T-helper 17 cell (primary cell): ENCODE measurements at regions not wholly inside any gene's neighbourhood (a gene's known extent, or its start where the extent isn't known, plus 50 kb on each side); places are given as distances from the start of the nearest gene placed in this dataset.

Experiments used
- ATAC-seq: fragments of 150-1000 bp; cut with Tn5 transposase; 2 replicates; pipeline ENCODE4 v1.10.0; 2021; ENCODE audit warnings: mild to moderate bottlenecking, moderate library complexity
- DNase-seq, 3 donors: peaks; one replicate each; pipeline versions ENCODE4 v3.0.0 to v3.0.0-alpha.2; 2020 to 2021
- H3K9me3 ChIP-seq: one replicate; pipeline ENCODE4 v1.7.0; 2013; ENCODE audit warnings: low read length, mild to moderate bottlenecking; ENCODE audit not compliant: control insufficient read depth, poor library complexity, severe bottlenecking
- H3K27ac Mint-ChIP-seq: one replicate; pipeline ENCODE4 v1.8.0; 2022; ENCODE audit warnings: mild to moderate bottlenecking, moderate library complexity, mixed read lengths
- H3K27me3 Mint-ChIP-seq: one replicate; pipeline ENCODE4 v1.8.0; 2022; ENCODE audit warnings: mixed read lengths
- H3K36me3 Mint-ChIP-seq: one replicate; pipeline ENCODE4 v1.8.0; 2022; ENCODE audit warnings: low read depth, mixed read lengths
- H3K4me1 Mint-ChIP-seq: one replicate; pipeline ENCODE4 v1.8.0; 2022; ENCODE audit warnings: mild to moderate bottlenecking, mixed read lengths
- H3K4me3 Mint-ChIP-seq: one replicate; pipeline ENCODE4 v1.8.0; 2022; ENCODE audit warnings: mild to moderate bottlenecking, moderate library complexity, mixed read lengths

DNA sequence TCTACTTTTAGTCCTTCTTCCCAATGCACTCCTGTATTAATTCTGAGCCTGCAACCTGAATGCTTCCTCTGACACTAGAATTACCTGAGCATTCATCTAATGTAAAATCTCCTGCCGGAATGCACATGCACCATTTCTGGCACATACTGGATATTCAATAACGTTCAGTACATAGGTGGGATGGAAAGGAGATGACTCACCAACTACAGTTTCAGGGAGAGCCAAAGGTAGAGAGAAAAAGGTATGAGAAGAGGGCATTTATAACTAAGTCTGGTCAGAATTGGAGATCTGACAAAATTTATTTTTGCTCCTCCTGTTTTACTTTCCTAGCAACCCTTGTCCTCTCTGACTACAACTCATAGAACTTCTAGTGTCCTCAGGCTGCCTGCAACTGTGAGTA lies 1954.1 kb upstream of the CELF4 start:
- Mint-ChIP-seq H3K4me1 (no peaks in the 10 kb centered on the region), H3K27me3 (no peaks in the 10 kb centered on the region), H3K4me3 (no peak overlapping the region), H3K27ac (no peak overlapping the region), H3K36me3 (no peaks in the 10 kb centered on the region)
- H3K9me3 ChIP-seq = no peaks in the 10 kb centered on the region
- no peak for DNase-seq
- no peak for ATAC-seq

DNA sequence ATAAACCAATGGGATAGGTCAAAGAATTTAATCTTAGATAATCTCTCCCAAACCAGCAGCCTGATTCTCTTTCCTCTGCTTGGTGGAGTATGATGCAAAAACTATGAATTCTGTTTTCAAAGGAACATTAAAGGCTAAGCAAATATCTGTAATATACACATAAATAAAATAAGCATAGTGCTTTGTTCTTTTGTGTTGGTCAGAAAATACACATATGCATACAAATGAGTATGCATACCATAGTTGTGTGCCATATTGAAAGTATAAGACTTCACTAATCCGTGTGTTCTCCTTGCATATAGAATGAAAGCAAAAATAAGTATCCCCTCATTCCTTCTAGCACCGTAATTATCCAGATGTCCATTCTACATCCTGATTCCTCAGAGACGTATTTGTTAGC lies 1949.7 kb upstream of the CELF4 start:
- H3K4me3 Mint-ChIP-seq = no peak overlapping the region
- H3K9me3 ChIP-seq = no peaks in the 10 kb centered on the region
- no peaks in the 10 kb centered on the region for H3K36me3 Mint-ChIP-seq
- H3K27me3 Mint-ChIP-seq = no peaks in the 10 kb centered on the region
- no peak for ATAC-seq
- no peak overlapping the region for H3K27ac Mint-ChIP-seq
- H3K4me1 Mint-ChIP-seq = no peaks in the 10 kb centered on the region
- DNase-seq = no peak

DNA sequence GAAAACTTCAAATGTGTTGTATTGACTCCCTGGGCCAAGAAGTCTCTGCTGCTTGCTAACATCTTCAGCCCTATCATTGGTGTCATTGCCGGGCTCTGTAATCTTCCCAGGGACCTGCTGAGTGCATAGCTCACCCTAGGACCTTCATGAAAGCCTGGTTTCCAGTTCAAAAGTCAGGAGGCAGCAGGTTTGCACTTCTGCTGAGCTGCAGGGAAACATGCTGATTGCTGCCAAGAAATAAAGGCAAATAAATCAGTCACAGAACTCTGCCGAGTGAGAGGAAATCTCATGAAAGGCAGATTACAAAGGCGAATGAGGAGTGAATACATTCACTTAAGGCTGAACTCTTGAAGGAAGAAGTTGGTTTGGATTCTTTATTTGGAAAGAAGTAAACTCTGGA lies 1947.6 kb upstream of the CELF4 start:
- no peak for DNase-seq
- H3K4me1 Mint-ChIP-seq = no peaks in the 10 kb centered on the region
- no peaks in the 10 kb centered on the region for H3K36me3 Mint-ChIP-seq

DNA sequence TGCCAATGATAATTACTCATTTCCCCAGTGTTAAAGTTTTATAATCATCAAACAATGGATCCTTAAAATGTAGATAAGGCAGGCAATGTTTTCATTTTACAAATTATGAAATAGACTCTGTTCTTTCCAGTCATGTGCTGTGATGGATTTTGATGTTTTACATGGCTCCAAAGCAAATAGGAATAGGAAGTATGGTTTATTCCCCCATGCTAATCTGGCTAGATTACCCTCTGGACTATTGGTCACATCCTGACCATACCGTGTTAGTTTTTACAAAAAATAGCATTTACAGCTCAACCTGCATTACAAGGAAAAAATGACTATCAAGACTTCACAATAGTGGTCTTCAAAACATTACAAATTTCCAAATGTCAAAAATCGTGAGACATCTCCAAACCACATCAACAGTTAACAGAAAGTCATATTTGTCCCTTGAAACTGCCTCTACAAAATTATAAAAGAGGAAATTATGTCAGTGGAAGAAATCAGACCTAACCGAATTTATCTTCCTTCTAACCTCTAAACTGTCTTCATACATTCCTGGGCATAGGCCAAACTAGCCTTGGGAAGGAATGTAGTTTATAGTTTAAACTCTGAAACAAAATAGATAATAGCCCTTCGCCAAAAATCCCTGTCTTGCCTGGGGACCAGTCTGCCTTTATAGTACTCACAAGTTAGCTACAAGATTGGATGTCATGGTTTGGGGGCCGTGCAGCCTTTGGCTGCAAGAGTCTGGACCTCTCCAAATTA lies 1941.2 kb upstream of the CELF4 start:
- Mint-ChIP-seq H3K27me3 (no peaks in the 10 kb centered on the region), H3K4me3 (no peak overlapping the region), H3K27ac (no peak overlapping the region), H3K36me3 (no peaks in the 10 kb centered on the region), H3K4me1 (no peaks in the 10 kb centered on the region)
- no peaks in the 10 kb centered on the region for H3K9me3 ChIP-seq
- no peak for ATAC-seq
- no peak for DNase-seq

More for the DNA sequence above, 1947.6 kb upstream of the CELF4 start:
- ATAC-seq = no peak
- Mint-ChIP-seq H3K27me3 (no peaks in the 10 kb centered on the region), H3K4me3 (no peak overlapping the region), H3K27ac (no peak overlapping the region)
- H3K9me3 ChIP-seq = no peaks in the 10 kb centered on the region

DNA sequence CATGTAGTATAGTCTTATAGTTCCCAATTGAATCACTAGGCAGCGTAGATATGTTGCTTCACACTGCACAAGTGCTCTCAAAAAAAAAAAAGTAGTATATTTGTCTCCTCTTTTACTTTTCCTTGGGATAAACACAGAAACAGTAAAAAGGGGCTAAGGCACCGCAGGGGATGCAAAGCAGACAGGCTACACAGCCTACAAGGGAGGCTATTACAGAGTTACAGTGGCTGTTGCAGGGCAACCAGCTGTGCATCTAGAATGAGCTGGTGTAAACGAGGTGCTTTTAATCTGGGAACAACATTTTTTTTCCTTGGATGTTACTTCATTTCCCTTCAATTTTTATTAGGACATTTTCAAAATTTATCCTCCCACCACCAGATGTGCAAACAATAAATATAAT lies 1934.7 kb upstream of the CELF4 start:
- Mint-ChIP-seq H3K4me3 (no peak overlapping the region), H3K27ac (no peak overlapping the region), H3K4me1 (no peaks in the 10 kb centered on the region), H3K36me3 (no peaks in the 10 kb centered on the region), H3K27me3 (no peaks in the 10 kb centered on the region)
- ATAC-seq (no peak), DNase-seq (no peak)
- H3K9me3 ChIP-seq = no peaks in the 10 kb centered on the region

DNA sequence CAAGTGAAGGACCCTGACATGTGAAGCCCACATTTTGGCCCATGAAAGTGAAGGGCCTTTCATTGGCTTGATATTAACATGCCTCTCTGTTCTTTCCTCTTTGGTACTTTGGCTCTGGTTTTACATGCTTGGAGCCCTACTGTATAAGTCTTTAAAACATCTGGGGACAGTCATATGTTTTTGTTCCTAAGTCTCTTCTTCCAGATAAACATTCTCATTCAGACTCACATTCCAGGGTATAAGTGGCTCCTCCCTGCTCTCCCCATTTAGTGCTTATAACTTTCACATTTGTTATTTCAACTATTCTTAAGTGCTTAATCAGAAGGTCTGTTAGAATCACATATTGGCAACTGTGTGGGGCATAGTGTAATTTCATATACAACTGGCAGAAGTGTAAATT lies 1932.2 kb upstream of the CELF4 start:
- Mint-ChIP-seq H3K36me3 (no peaks in the 10 kb centered on the region), H3K4me3 (no peak overlapping the region), H3K27me3 (no peaks in the 10 kb centered on the region), H3K27ac (no peak overlapping the region), H3K4me1 (no peaks in the 10 kb centered on the region)
- H3K9me3 ChIP-seq = no peaks in the 10 kb centered on the region
- DNase-seq = no peak
- ATAC-seq = no peak

DNA sequence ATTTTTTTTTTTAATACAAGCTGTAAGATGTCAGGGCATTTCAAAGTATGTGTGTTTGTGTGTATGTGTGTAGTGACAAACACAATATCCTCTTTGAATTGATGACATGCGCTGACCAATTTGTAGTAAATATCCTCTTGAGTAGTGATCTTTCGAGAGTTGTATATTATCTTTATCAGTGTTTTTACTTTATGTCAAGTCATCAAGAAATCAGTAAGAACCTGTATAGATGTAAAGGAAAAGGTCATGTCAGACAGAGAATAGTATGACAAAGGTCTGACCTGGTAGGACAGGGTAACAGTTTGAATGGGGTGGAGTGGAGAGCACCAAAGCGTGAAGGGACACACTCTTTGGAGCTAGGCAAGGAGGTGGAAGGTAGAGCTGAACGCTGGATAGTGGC lies 1931.4 kb upstream of the CELF4 start:
- ATAC-seq (no peak), DNase-seq (no peak)
- Mint-ChIP-seq H3K36me3 (no peaks in the 10 kb centered on the region), H3K27me3 (no peaks in the 10 kb centered on the region), H3K4me3 (no peak overlapping the region), H3K4me1 (no peaks in the 10 kb centered on the region), H3K27ac (no peak overlapping the region)
- H3K9me3 ChIP-seq = no peaks in the 10 kb centered on the region

DNA sequence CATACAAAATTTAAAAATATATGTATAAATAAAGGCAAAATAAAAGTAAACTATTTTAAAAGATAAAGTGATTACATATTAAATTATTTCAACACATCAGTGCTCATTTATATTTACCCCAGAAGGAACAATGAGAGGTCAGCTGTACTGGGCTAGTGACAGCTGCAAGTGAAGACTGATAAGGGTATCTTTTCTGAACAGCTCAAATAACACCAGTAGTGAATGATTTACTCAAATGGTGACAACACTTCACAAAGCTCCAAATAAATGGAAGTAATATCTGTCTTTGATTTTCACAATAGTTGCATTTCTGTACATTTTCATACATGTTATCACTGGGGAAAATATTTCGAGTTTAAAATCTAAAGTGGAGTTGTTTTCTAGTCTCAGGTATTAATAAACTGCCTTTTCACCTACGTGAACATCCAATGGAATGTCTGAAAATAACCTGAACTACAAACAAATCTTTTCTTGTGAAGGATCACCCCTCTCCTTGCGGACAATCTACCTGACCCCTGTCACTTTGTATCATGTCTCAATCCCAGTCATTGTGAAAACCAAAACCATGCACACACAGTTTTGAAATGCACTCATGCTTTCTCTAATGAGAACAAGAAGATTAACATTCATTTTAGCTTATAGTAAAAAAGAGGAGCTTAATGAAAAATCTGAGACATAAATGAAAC lies 1928.8 kb upstream of the CELF4 start:
- no peak for DNase-seq
- Mint-ChIP-seq H3K4me1 (no peaks in the 10 kb centered on the region), H3K27me3 (no peaks in the 10 kb centered on the region), H3K4me3 (no peak overlapping the region), H3K27ac (no peak overlapping the region), H3K36me3 (no peaks in the 10 kb centered on the region)
- no peak for ATAC-seq
- H3K9me3 ChIP-seq = no peaks in the 10 kb centered on the region

DNA sequence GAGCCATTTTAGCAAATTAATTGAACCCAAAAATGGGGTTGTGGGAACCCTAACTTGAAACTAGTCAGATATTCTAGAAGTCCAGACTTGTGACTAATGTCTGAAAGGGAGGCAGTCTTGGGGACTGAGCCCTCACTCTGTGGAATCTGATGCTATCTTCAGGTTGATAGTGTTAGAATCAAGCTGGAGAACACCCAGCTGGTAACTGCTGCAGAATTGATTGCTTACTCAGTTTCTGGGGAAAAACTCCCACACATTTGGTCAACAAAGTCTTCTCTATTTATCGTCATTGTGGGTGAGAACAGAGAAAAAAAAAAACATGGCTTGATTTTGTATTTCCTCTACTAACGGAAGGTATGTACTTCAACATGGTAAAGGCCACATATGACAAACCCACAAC lies 1925.8 kb upstream of the CELF4 start:
- no peaks in the 10 kb centered on the region for H3K27me3 Mint-ChIP-seq
- H3K9me3 ChIP-seq = no peaks in the 10 kb centered on the region
- H3K36me3 Mint-ChIP-seq = no peaks in the 10 kb centered on the region
- no peak overlapping the region for H3K4me3 Mint-ChIP-seq
- no peak overlapping the region for H3K27ac Mint-ChIP-seq
- no peaks in the 10 kb centered on the region for H3K4me1 Mint-ChIP-seq
- DNase-seq (no peak), ATAC-seq (no peak)

DNA sequence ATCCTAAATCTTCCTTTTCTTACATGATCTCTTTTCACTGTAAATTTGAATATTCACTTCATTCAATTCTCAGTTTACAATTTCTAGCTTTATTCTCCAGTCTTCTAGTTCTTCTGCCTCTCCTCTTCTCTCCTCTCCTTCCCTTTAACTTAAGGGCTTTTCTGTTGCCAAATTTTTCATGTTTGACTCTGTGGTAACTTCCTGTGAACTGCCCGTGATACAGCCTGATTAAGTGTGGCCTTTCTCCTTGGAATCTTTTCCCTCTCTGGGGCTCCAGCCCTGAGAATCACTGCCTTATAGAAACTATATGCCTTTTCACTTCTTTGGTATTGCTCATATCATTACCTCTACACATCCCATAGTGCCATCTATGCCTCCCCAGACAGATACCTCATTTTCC lies 1923.8 kb upstream of the CELF4 start:
- DNase-seq = no peak
- no peak overlapping the region for H3K4me3 Mint-ChIP-seq
- H3K9me3 ChIP-seq = no peaks in the 10 kb centered on the region
- H3K4me1 Mint-ChIP-seq = no peaks in the 10 kb centered on the region
- no peak for ATAC-seq
- H3K27me3 Mint-ChIP-seq = no peaks in the 10 kb centered on the region
- H3K36me3 Mint-ChIP-seq = no peaks in the 10 kb centered on the region
- no peak overlapping the region for H3K27ac Mint-ChIP-seq

DNA sequence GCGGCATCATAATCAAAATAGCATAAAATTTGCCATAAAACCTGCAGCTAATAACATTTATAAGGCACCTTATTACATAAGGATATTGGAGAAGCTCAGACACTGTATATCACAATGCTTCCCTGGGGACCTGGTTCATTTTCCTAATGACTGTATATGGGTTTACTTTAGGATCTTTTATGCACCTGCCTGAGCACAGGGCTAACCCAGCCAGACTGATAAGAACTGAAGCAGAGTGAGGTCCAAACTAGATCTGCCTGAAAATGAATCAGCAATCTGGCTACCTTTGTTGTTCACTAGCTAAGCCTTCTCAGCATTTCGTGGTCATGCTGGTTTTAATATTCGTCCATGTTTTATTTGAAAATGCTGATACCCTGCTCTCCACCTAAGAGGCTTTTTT lies 1922.3 kb upstream of the CELF4 start:
- H3K4me1 Mint-ChIP-seq = no peaks in the 10 kb centered on the region
- ATAC-seq = no peak
- H3K27me3 Mint-ChIP-seq = no peaks in the 10 kb centered on the region
- H3K4me3 Mint-ChIP-seq = no peak overlapping the region
- no peak for DNase-seq
- no peaks in the 10 kb centered on the region for H3K36me3 Mint-ChIP-seq
- H3K9me3 ChIP-seq = no peaks in the 10 kb centered on the region
- H3K27ac Mint-ChIP-seq = no peak overlapping the region

DNA sequence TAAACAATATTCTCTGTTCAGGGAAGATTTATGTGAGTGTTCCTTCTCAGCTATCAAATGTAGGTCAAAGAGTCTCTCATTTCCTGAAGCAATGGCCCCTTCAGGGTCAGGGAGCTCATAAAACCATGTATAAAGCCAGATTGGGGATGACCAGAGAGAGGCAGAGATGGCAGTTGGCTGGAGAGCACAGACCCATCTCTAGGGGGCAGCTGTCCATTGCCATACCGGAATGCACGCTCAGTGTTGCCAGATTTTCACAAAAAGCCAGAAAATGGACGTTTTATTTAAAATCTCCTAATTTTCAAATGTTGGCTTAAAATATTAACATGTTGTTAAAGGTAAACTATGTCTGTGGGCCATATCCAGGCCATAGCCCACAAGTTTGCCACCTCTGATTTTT lies 1920.7 kb upstream of the CELF4 start:
- ATAC-seq = no peak
- no peaks in the 10 kb centered on the region for H3K9me3 ChIP-seq
- DNase-seq = no peak
- Mint-ChIP-seq H3K27ac (no peak overlapping the region), H3K36me3 (no peaks in the 10 kb centered on the region), H3K4me1 (no peaks in the 10 kb centered on the region), H3K27me3 (no peaks in the 10 kb centered on the region), H3K4me3 (no peak overlapping the region)

DNA sequence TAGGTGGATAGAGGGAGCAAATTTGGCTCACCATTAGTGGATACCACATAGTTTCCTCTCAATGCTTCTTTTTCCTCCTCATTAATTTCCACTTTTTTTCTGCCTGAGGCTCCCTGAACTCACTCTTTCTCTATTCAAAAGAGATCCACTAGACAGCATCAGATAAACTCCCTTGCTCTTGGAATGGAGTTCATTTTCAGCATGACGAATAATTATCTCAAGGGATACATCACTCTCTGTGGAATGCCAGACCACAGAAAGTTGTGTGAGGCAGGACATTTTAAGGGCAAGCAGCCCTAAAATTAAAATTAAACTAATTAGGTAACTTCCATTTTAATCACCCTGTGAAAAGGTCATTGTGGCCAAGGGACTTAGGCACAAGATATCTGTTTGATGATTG lies 1920.1 kb upstream of the CELF4 start:
- Mint-ChIP-seq H3K27ac (no peak overlapping the region), H3K36me3 (no peaks in the 10 kb centered on the region), H3K27me3 (no peaks in the 10 kb centered on the region), H3K4me1 (no peaks in the 10 kb centered on the region), H3K4me3 (no peak overlapping the region)
- no peaks in the 10 kb centered on the region for H3K9me3 ChIP-seq
- no peak for ATAC-seq
- DNase-seq = no peak

DNA sequence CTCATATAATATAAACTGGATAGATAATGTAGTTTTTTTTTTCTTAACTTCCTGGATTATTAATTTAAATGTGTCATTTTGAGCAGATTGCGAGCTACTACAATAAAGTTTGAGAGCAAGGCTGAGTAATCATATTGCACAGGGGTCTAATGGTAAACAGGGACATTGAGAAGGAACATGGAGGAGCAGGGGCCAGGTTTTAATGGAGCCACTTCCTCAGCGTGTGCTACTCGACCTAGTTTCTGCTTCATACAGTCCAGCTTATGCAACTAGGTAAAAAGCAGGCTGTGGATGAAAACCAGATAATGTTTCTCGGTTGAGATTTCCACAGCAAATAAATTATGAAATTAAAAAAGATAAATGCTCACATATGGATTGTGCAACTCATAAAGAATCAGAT lies 1915.7 kb upstream of the CELF4 start:
- ATAC-seq (no peak), DNase-seq (no peak)
- no peak overlapping the region for H3K4me3 Mint-ChIP-seq
- no peaks in the 10 kb centered on the region for H3K36me3 Mint-ChIP-seq
- H3K4me1 Mint-ChIP-seq = no peaks in the 10 kb centered on the region
- no peak overlapping the region for H3K27ac Mint-ChIP-seq
- no peaks in the 10 kb centered on the region for H3K27me3 Mint-ChIP-seq
- H3K9me3 ChIP-seq = no peaks in the 10 kb centered on the region
